ENCODE measurements at regions not wholly inside any gene's neighbourhood (a gene's known extent, or its start where the extent isn't known, plus 50 kb on each side); places are given as distances from the start of the nearest gene placed in this dataset.

- Mint-ChIP-seq H3K9me3 (no peaks in the 10 kb centered on the region), H3K4me1 (ENCODE audit: low read depth) (no peaks in the 10 kb centered on the region), H3K27me3 (ENCODE audit: insufficient read depth) (no peaks in the 10 kb centered on the region), H3K4me3 (no peak overlapping the region), H3K36me3 (ENCODE audit: low read depth) (no peaks in the 10 kb centered on the region), H3K27ac (no peak overlapping the region)
- intact Hi-C loops (cut with micrococcal nuclease): no loop called here
- no peak for DNase-seq (ENCODE audit: low spot score)
Measured at GRCh38 chr3:83524901-83525300, 1433.9 kb upstream of the CADM2 start.

- intact Hi-C loops (cut with micrococcal nuclease): no loop called here
- Mint-ChIP-seq H3K9me3 (peaks cover 24% of the 10 kb centered on the region), H3K27ac (no peak overlapping the region), H3K4me1 (ENCODE audit: low read depth) (no peaks in the 10 kb centered on the region), H3K36me3 (ENCODE audit: low read depth) (no peaks in the 10 kb centered on the region), H3K27me3 (ENCODE audit: insufficient read depth) (no peaks in the 10 kb centered on the region), H3K4me3 (no peak overlapping the region)
- DNase-seq (ENCODE audit: low spot score): no peak
Measured at GRCh38 chr3:83559082-83559481, 1399.7 kb upstream of the CADM2 start.

GRCh38 chr3:83567935-83568334 is 1390.9 kb upstream of the CADM2 start:
- Mint-ChIP-seq H3K27me3 (ENCODE audit: insufficient read depth) (no peaks in the 10 kb centered on the region), H3K4me3 (no peak overlapping the region), H3K4me1 (ENCODE audit: low read depth) (no peaks in the 10 kb centered on the region), H3K27ac (no peak overlapping the region), H3K36me3 (ENCODE audit: low read depth) (no peaks in the 10 kb centered on the region), H3K9me3 (no peaks in the 10 kb centered on the region)
- DNase-seq (ENCODE audit: low spot score): no peak
- intact Hi-C loops (cut with micrococcal nuclease): no loop called here

GRCh38 chr3:83581546-83581945 is 1377.2 kb upstream of the CADM2 start:
- Mint-ChIP-seq H3K27ac (no peak overlapping the region), H3K9me3 (no peaks in the 10 kb centered on the region), H3K36me3 (ENCODE audit: low read depth) (no peaks in the 10 kb centered on the region), H3K4me3 (no peak overlapping the region), H3K4me1 (ENCODE audit: low read depth) (no peaks in the 10 kb centered on the region), H3K27me3 (ENCODE audit: insufficient read depth) (no peaks in the 10 kb centered on the region)
- intact Hi-C loops (cut with micrococcal nuclease): no loop called here
- no peak for DNase-seq (ENCODE audit: low spot score)

- Mint-ChIP-seq H3K36me3 (ENCODE audit: low read depth) (no peaks in the 10 kb centered on the region), H3K4me3 (no peak overlapping the region), H3K9me3 (peaks cover 22% of the 10 kb centered on the region), H3K27ac (no peak overlapping the region), H3K4me1 (ENCODE audit: low read depth) (no peaks in the 10 kb centered on the region), H3K27me3 (ENCODE audit: insufficient read depth) (no peaks in the 10 kb centered on the region)
- intact Hi-C loops (cut with micrococcal nuclease): no loop called here
- DNase-seq (ENCODE audit: low spot score): no peak
Measured at GRCh38 chr3:83601704-83602103, 1357.1 kb upstream of the CADM2 start.

GRCh38 chr3:83622526-83622925 is 1336.3 kb upstream of the CADM2 start:
- Mint-ChIP-seq H3K36me3 (ENCODE audit: low read depth) (no peaks in the 10 kb centered on the region), H3K4me3 (no peak overlapping the region), H3K27me3 (ENCODE audit: insufficient read depth) (no peaks in the 10 kb centered on the region), H3K27ac (no peak overlapping the region), H3K4me1 (ENCODE audit: low read depth) (no peaks in the 10 kb centered on the region), H3K9me3 (peaks cover 3% of the 10 kb centered on the region)
- no peak for DNase-seq (ENCODE audit: low spot score)
- intact Hi-C loops (cut with micrococcal nuclease): no loop called here

- H3K27me3 Mint-ChIP-seq (ENCODE audit: insufficient read depth): no peaks in the 10 kb centered on the region
- no peaks in the 10 kb centered on the region for H3K36me3 Mint-ChIP-seq (ENCODE audit: low read depth)
- H3K27ac Mint-ChIP-seq: no peak overlapping the region
- intact Hi-C loops (cut with micrococcal nuclease): no loop called here
- no peaks in the 10 kb centered on the region for H3K4me1 Mint-ChIP-seq (ENCODE audit: low read depth)
- no peak overlapping the region for H3K4me3 Mint-ChIP-seq
- DNase-seq (ENCODE audit: low spot score): no peak
- H3K9me3 Mint-ChIP-seq: no peaks in the 10 kb centered on the region
Measured at GRCh38 chr3:83625261-83625660, 1333.5 kb upstream of the CADM2 start.

GRCh38 chr3:83628471-83628870 is 1330.3 kb upstream of the CADM2 start:
- H3K4me1 Mint-ChIP-seq (ENCODE audit: low read depth): no peaks in the 10 kb centered on the region
- no peak for DNase-seq (ENCODE audit: low spot score)
- no peaks in the 10 kb centered on the region for H3K36me3 Mint-ChIP-seq (ENCODE audit: low read depth)
- H3K27me3 Mint-ChIP-seq (ENCODE audit: insufficient read depth): no peaks in the 10 kb centered on the region
- H3K9me3 Mint-ChIP-seq: no peaks in the 10 kb centered on the region
- no peak overlapping the region for H3K4me3 Mint-ChIP-seq
- intact Hi-C loops (cut with micrococcal nuclease): no loop called here
- no peak overlapping the region for H3K27ac Mint-ChIP-seq

- H3K27ac Mint-ChIP-seq: no peak overlapping the region
- no peak overlapping the region for H3K4me3 Mint-ChIP-seq
- H3K4me1 Mint-ChIP-seq (ENCODE audit: low read depth): no peaks in the 10 kb centered on the region
- H3K9me3 Mint-ChIP-seq: peaks cover 6% of the 10 kb centered on the region
- no peak for DNase-seq (ENCODE audit: low spot score)
- intact Hi-C loops (cut with micrococcal nuclease): no loop called here
- no peaks in the 10 kb centered on the region for H3K27me3 Mint-ChIP-seq (ENCODE audit: insufficient read depth)
- H3K36me3 Mint-ChIP-seq (ENCODE audit: low read depth): no peaks in the 10 kb centered on the region
Measured at GRCh38 chr3:83632526-83632925, 1326.3 kb upstream of the CADM2 start.

GRCh38 chr3:83633758-83634157 is 1325.0 kb upstream of the CADM2 start:
- no peak overlapping the region for H3K27ac Mint-ChIP-seq
- intact Hi-C loops (cut with micrococcal nuclease): no loop called here
- H3K4me1 Mint-ChIP-seq (ENCODE audit: low read depth): no peaks in the 10 kb centered on the region
- no peaks in the 10 kb centered on the region for H3K27me3 Mint-ChIP-seq (ENCODE audit: insufficient read depth)
- H3K36me3 Mint-ChIP-seq (ENCODE audit: low read depth): no peaks in the 10 kb centered on the region
- no peak for DNase-seq (ENCODE audit: low spot score)
- H3K4me3 Mint-ChIP-seq: no peak overlapping the region
- H3K9me3 Mint-ChIP-seq: peaks cover 15% of the 10 kb centered on the region

GRCh38 chr3:83649692-83650091 is 1309.1 kb upstream of the CADM2 start:
- Mint-ChIP-seq H3K27me3 (ENCODE audit: insufficient read depth) (no peaks in the 10 kb centered on the region), H3K4me3 (no peak overlapping the region), H3K9me3 (peaks cover 26% of the 10 kb centered on the region), H3K36me3 (ENCODE audit: low read depth) (no peaks in the 10 kb centered on the region), H3K4me1 (ENCODE audit: low read depth) (no peaks in the 10 kb centered on the region), H3K27ac (no peak overlapping the region)
- intact Hi-C loops (cut with micrococcal nuclease): no loop called here
- no peak for DNase-seq (ENCODE audit: low spot score)

GRCh38 chr3:83655083-83655482 is 1303.7 kb upstream of the CADM2 start:
- Mint-ChIP-seq H3K4me3 (no peak overlapping the region), H3K27me3 (ENCODE audit: insufficient read depth) (no peaks in the 10 kb centered on the region), H3K4me1 (ENCODE audit: low read depth) (no peaks in the 10 kb centered on the region), H3K9me3 (peaks cover 26% of the 10 kb centered on the region), H3K36me3 (ENCODE audit: low read depth) (no peaks in the 10 kb centered on the region), H3K27ac (no peak overlapping the region)
- intact Hi-C loops (cut with micrococcal nuclease): no loop called here
- DNase-seq (ENCODE audit: low spot score): no peak

GRCh38 chr3:83662381-83662960 is 1296.3 kb upstream of the CADM2 start:
- H3K27me3 Mint-ChIP-seq (ENCODE audit: insufficient read depth): no peaks in the 10 kb centered on the region
- no peak overlapping the region for H3K27ac Mint-ChIP-seq
- H3K9me3 Mint-ChIP-seq: peaks cover 11% of the 10 kb centered on the region
- no peak overlapping the region for H3K4me3 Mint-ChIP-seq
- H3K36me3 Mint-ChIP-seq (ENCODE audit: low read depth): no peaks in the 10 kb centered on the region
- intact Hi-C loops (cut with micrococcal nuclease): no loop called here
- DNase-seq (ENCODE audit: low spot score): no peak
- H3K4me1 Mint-ChIP-seq (ENCODE audit: low read depth): no peaks in the 10 kb centered on the region

- no peak overlapping the region for H3K27ac Mint-ChIP-seq
- H3K4me3 Mint-ChIP-seq: no peak overlapping the region
- no peaks in the 10 kb centered on the region for H3K36me3 Mint-ChIP-seq (ENCODE audit: low read depth)
- intact Hi-C loops (cut with micrococcal nuclease): no loop called here
- no peaks in the 10 kb centered on the region for H3K27me3 Mint-ChIP-seq (ENCODE audit: insufficient read depth)
- no peak for DNase-seq (ENCODE audit: low spot score)
- peaks cover 8% of the 10 kb centered on the region for H3K9me3 Mint-ChIP-seq
- no peaks in the 10 kb centered on the region for H3K4me1 Mint-ChIP-seq (ENCODE audit: low read depth)
Measured at GRCh38 chr3:83670416-83670815, 1288.4 kb upstream of the CADM2 start.

Data from activated T-helper 1 cell treated with anti-CD3 and anti-CD28 coated beads, Interleukin-12 subunit alpha, Interleukin-12 subunit beta, Interleukin-2, Interleukin-4 antibody, amounts not matched to agents 30 ng/mL and 10 ng/mL and 1 ng/mL, durations not matched to agents 14 hours and 24 hours and 36 hours (primary cell).